GM23338 (cell line): ENCODE measurements at regions not wholly inside any gene's neighbourhood (a gene's known extent, or its start where the extent isn't known, plus 50 kb on each side); places are given as distances from the start of the nearest gene placed in this dataset.

ENCODE experiments used
- ATAC-seq: fragments of 200-7000 bp; cut with Tn5 transposase; 3 replicates; pipeline ENCODE4 v1.9.1; 2020
- DNase-seq: peaks from one replicate; pipeline ENCODE4 v3.0.0-alpha.2; 2015; ENCODE audit warnings: low spot score
- H2AFZ ChIP-seq: fragments of 200-600 bp; sonication (generic); 2 replicates; pipeline ENCODE4 v1.8.0; 2016; ENCODE audit warnings: antibody characterized with exemption, mild to moderate bottlenecking, moderate library complexity
- H3F3A ChIP-seq: fragments of 200-600 bp; sonication (generic); replicated peaks from 2 replicates; pipeline ENCODE4 v1.8.0; 2017; ENCODE audit warnings: antibody characterized with exemption, mixed run types, low read depth
- H3K27ac ChIP-seq: fragments of 200-600 bp; sonication (generic); 2 replicates; pipeline ENCODE4 v1.6.1; 2016; ENCODE audit warnings: low read depth
- H3K27me3 ChIP-seq: fragments of 200-600 bp; sonication (generic); 2 replicates; pipeline ENCODE4 v1.8.0; 2016; ENCODE audit warnings: mild to moderate bottlenecking, mixed run types, moderate library complexity; ENCODE audit not compliant: insufficient read depth
- H3K36me3 ChIP-seq: fragments of 200-600 bp; sonication (generic); 2 replicates; pipeline ENCODE4 v1.8.0; 2016; ENCODE audit warnings: mild to moderate bottlenecking; ENCODE audit not compliant: insufficient read depth
- H3K4me1 ChIP-seq: fragments of 200-600 bp; sonication (generic); 2 replicates; pipeline ENCODE4 v1.8.0; 2016; ENCODE audit warnings: mild to moderate bottlenecking, moderate library complexity; ENCODE audit not compliant: insufficient read depth
- H3K4me2 ChIP-seq: fragments of 200-600 bp; sonication (generic); 2 replicates; pipeline ENCODE4 v1.7.1; 2017; ENCODE audit warnings: mixed run types
- H3K4me3 ChIP-seq: fragments of 200-600 bp; sonication (generic); 2 replicates; pipeline ENCODE4 v1.6.1; 2016; ENCODE audit warnings: mixed run types
- H3K79me2 ChIP-seq: fragments of 200-600 bp; sonication (generic); replicated peaks from 2 replicates; pipeline ENCODE4 v1.8.0; 2017; ENCODE audit warnings: mild to moderate bottlenecking; ENCODE audit not compliant: insufficient read depth
- H3K9me2 ChIP-seq: fragments of 200-600 bp; sonication (generic); 2 replicates; pipeline ENCODE4 v1.8.0; 2017; ENCODE audit not compliant: insufficient read depth
- H4K20me1 ChIP-seq: fragments of 200-600 bp; sonication (generic); replicated peaks from 2 replicates; pipeline ENCODE4 v1.8.0; 2017; ENCODE audit warnings: mild to moderate bottlenecking; ENCODE audit not compliant: insufficient read depth
- H3K27ac Mint-ChIP-seq: 2 replicates; pipeline ENCODE4 v1.8.0; 2020; ENCODE audit warnings: inconsistent platforms, mild to moderate bottlenecking, moderate library complexity, mixed read lengths
- H3K27me3 Mint-ChIP-seq: 3 replicates; pipeline ENCODE4 v1.8.0; 2022; ENCODE audit warnings: low read depth, mild to moderate bottlenecking, moderate library complexity, mixed read lengths, inconsistent platforms; ENCODE audit not compliant: insufficient read depth, poor library complexity
- H3K36me3 Mint-ChIP-seq: 3 replicates; pipeline ENCODE4 v1.8.0; 2021; ENCODE audit warnings: low read depth, mild to moderate bottlenecking, inconsistent platforms, moderate library complexity, mixed read lengths
- H3K4me1 Mint-ChIP-seq: 3 replicates; pipeline ENCODE4 v1.8.0; 2020; ENCODE audit warnings: mild to moderate bottlenecking, inconsistent platforms, mixed read lengths
- H3K4me3 Mint-ChIP-seq: 3 replicates; pipeline ENCODE4 v1.8.0; 2021; ENCODE audit warnings: moderate library complexity, mild to moderate bottlenecking, inconsistent platforms, mixed read lengths
- H3K9me3 Mint-ChIP-seq: 3 replicates; pipeline ENCODE4 v1.8.0; 2020; ENCODE audit warnings: moderate library complexity, mild to moderate bottlenecking, inconsistent platforms, mixed read lengths
- CREB1 ChIP-seq: fragments of 250-450 bp; sonication (Bioruptor Pico); IDR thresholded peaks from 2 replicates; pipeline ENCODE4 v1.5.0; 2020; ENCODE audit warnings: low read depth, mild to moderate bottlenecking, moderate library complexity
- CTCF ChIP-seq, 2 experiments: fragments of 200-600 bp in 1 of 2; sonication (generic) in 1 of 2; conservative IDR thresholded peaks; 2 replicates each; pipeline versions ENCODE4 v1.5.1 to v1.6.1; 2016 to 2017; ENCODE audit warnings: antibody characterized with exemption in 2 of 2, low read depth in 2 of 2, mild to moderate bottlenecking in 2 of 2, moderate library complexity in 1 of 2
- ETS1 ChIP-seq: IDR thresholded peaks from 2 replicates; pipeline ENCODE4 v1.6.1; 2016; ENCODE audit warnings: antibody characterized with exemption
- EZH2 ChIP-seq: fragments of 200-600 bp; sonication (generic); IDR thresholded peaks from one replicate; pipeline ENCODE4 v1.8.0; 2017; ENCODE audit warnings: antibody characterized with exemption, mild to moderate bottlenecking, low read depth; ENCODE audit not compliant: unreplicated experiment
- EZH2phosphoT487 ChIP-seq: fragments of 200-600 bp; sonication (generic); IDR thresholded peaks from one replicate; pipeline ENCODE4 v1.8.1; 2018; ENCODE audit warnings: antibody characterized with exemption; ENCODE audit not compliant: unreplicated experiment
- JUNB ChIP-seq: IDR thresholded peaks from one replicate; pipeline ENCODE4 v1.6.1; 2016; ENCODE audit warnings: antibody characterized with exemption; ENCODE audit not compliant: unreplicated experiment
- NANOG ChIP-seq: IDR thresholded peaks from 2 replicates; pipeline ENCODE4 v1.6.1; 2016; ENCODE audit warnings: antibody characterized with exemption, borderline replicate concordance
- POLR2AphosphoS5 ChIP-seq: IDR thresholded peaks from 2 replicates; pipeline ENCODE4 v1.6.1; 2016; ENCODE audit warnings: antibody characterized with exemption, low read depth
- REST ChIP-seq: IDR thresholded peaks from one replicate; pipeline ENCODE4 v1.6.1; 2018; ENCODE audit warnings: antibody characterized with exemption; ENCODE audit not compliant: unreplicated experiment
- STAT1 ChIP-seq: IDR thresholded peaks from one replicate; pipeline ENCODE4 v1.6.1; 2016; ENCODE audit warnings: antibody characterized with exemption; ENCODE audit not compliant: unreplicated experiment
- ZNF114 ChIP-seq: fragments of 250-450 bp; sonication (Bioruptor Pico); IDR thresholded peaks from 2 replicates; pipeline ENCODE4 v1.5.0; 2020; ENCODE audit warnings: mild to moderate bottlenecking, moderate library complexity
- ZNF331 ChIP-seq: fragments of 250-450 bp; sonication (Bioruptor Pico); IDR thresholded peaks from 2 replicates; pipeline ENCODE4 v1.5.0; 2020; ENCODE audit warnings: low read depth, mild to moderate bottlenecking, moderate library complexity
- ZNF462 ChIP-seq: fragments of 250-450 bp; sonication (Bioruptor Pico); IDR thresholded peaks from 2 replicates; pipeline ENCODE4 v1.5.0; 2020; ENCODE audit warnings: mild to moderate bottlenecking, moderate library complexity

GRCh38 chr5:167155387-167156005 is 1135.9 kb upstream of the WWC1 start:
- peaks cover 16% of the 10 kb centered on the region for H3K4me1 ChIP-seq
- no peak overlapping the region for H3K4me3 Mint-ChIP-seq
- no peaks in the 10 kb centered on the region for H3K79me2 ChIP-seq
- H3K9me3 Mint-ChIP-seq = no peaks in the 10 kb centered on the region
- H3K27ac Mint-ChIP-seq = peak overlapping the region; percentile 38; the same call in 1 of the 2 replicates
- H3K4me2 ChIP-seq = peak overlapping the region; percentile 25; the same call in 1 of the 2 replicates
- H3K4me3 ChIP-seq = no peak overlapping the region
- no peak for TF ChIP-seq ETS1
- TF ChIP-seq EZH2phosphoT487 = no peak
- TF ChIP-seq CREB1 (CRISPR knock-in tag) = no peak
- TF ChIP-seq CTCF (conservative IDR thresholded peaks at IDR 0.05; ENCODE audit: low read depth in 2 of 2) = no peak
- TF ChIP-seq JUNB = no peak
- no peak for TF ChIP-seq ZNF331
- no peak for TF ChIP-seq ZNF462
- TF ChIP-seq POLR2AphosphoS5 = no peak
- TF ChIP-seq REST = no peak
- no peak for TF ChIP-seq STAT1
- TF ChIP-seq ZNF114 = no peak
- TF ChIP-seq EZH2 = no peak
- no peak for TF ChIP-seq NANOG
- H3K9me2 ChIP-seq = no peaks in the 10 kb centered on the region
- H3K36me3 ChIP-seq = no peaks in the 10 kb centered on the region
- H3F3A ChIP-seq = no peaks in the 10 kb centered on the region
- H2AFZ ChIP-seq = no peak overlapping the region
- DNase-seq (peak; percentile 24), ATAC-seq (peak; percentile 78)
- H3K27me3 ChIP-seq = no peaks in the 10 kb centered on the region
- no peaks in the 10 kb centered on the region for H3K36me3 Mint-ChIP-seq
- H3K27ac ChIP-seq = no peak overlapping the region
- peaks cover 17% of the 10 kb centered on the region; the same call in 2 of the 3 replicates for H3K4me1 Mint-ChIP-seq
- H4K20me1 ChIP-seq = no peaks in the 10 kb centered on the region
- no peaks in the 10 kb centered on the region for H3K27me3 Mint-ChIP-seq
